GM12873 (cell line): ENCODE measurements at regions not wholly inside any gene's neighbourhood (a gene's known extent, or its start where the extent isn't known, plus 50 kb on each side); places are given as distances from the start of the nearest gene placed in this dataset.
A peak's percentile ranks its signal among the peaks of the same experiment; 100 is the strongest.

Source experiments
- CTCF ChIP-seq: IDR thresholded peaks from 2 replicates; pipeline ENCODE4 v1.5.1; 2012; ENCODE audit warnings: low read depth, mild to moderate bottlenecking, moderate library complexity, low read length, control low read depth; ENCODE audit not compliant: insufficient read depth; ENCODE audit errors: missing control alignments

- no peak for TF ChIP-seq CTCF
Observed at GRCh38 chrX:118181030-118181429, 64.4 kb upstream of the KLHL13 start.

GRCh38 chrX:118182025-118182424, 65.4 kb upstream of the KLHL13 start:
- TF ChIP-seq CTCF: no peak

- no peak for TF ChIP-seq CTCF
Observed at GRCh38 chrX:118182681-118183080, 66.1 kb upstream of the KLHL13 start.

- peak; percentile 42 for TF ChIP-seq CTCF
Observed at GRCh38 chrX:118183606-118184005, 67.0 kb upstream of the KLHL13 start.

- TF ChIP-seq CTCF: no peak
Observed at GRCh38 chrX:118187100-118187499, 70.5 kb upstream of the KLHL13 start.

- TF ChIP-seq CTCF: no peak
Observed at GRCh38 chrX:118189000-118189399, 72.4 kb upstream of the KLHL13 start.

GRCh38 chrX:118189628-118190027, 73.0 kb upstream of the KLHL13 start:
- no peak for TF ChIP-seq CTCF

GRCh38 chrX:118197730-118198129, 81.1 kb upstream of the KLHL13 start:
- TF ChIP-seq CTCF: no peak
